HEK293T (cell line): ENCODE measurements at regions not wholly inside any gene's neighbourhood (a gene's known extent, or its start where the extent isn't known, plus 50 kb on each side); places are given as distances from the start of the nearest gene placed in this dataset.

ENCODE experiments used
- ARNT ChIP-seq: fragments of 450-650 bp; IDR thresholded peaks from 2 replicates; pipeline ENCODE4 v1.6.1; 2017; ENCODE audit warnings: mild to moderate bottlenecking
- BHLHE40 ChIP-seq: fragments of 450-650 bp; IDR thresholded peaks from 2 replicates; pipeline ENCODE4 v1.6.1; 2016; ENCODE audit warnings: mild to moderate bottlenecking, moderate library complexity, borderline replicate concordance
- FOXK2 ChIP-seq: fragments of 450-650 bp; IDR thresholded peaks from 2 replicates; pipeline ENCODE4 v1.6.1; 2016; ENCODE audit warnings: mild to moderate bottlenecking
- FOXM1 ChIP-seq: fragments of 450-650 bp; IDR thresholded peaks from 2 replicates; pipeline ENCODE4 v1.6.1; 2017; ENCODE audit warnings: mild to moderate bottlenecking, borderline replicate concordance
- HDGF ChIP-seq: fragments of 450-650 bp; IDR thresholded peaks from 2 replicates; pipeline ENCODE4 v1.6.1; 2017; ENCODE audit warnings: antibody characterized with exemption, borderline replicate concordance
- L3MBTL2 ChIP-seq: fragments of 450-650 bp; conservative IDR thresholded peaks from 2 replicates; pipeline ENCODE4 v1.6.1; 2016; ENCODE audit warnings: mild to moderate bottlenecking
- SP1 ChIP-seq: fragments of 450-650 bp; IDR thresholded peaks from 2 replicates; pipeline ENCODE4 v1.6.1; 2017
- ZNF384 ChIP-seq: fragments of 450-650 bp; IDR thresholded peaks from 2 replicates; pipeline ENCODE4 v1.6.1; 2016
- TF ChIP-seq, protein P1 (sequence below): fragments of 450-650 bp; IDR thresholded peaks from 2 replicates; pipeline ENCODE4 v1.6.1; 2016

GRCh38 chr4:56226579-56226978 is 160.7 kb downstream of the AASDH start:
- TF ChIP-seq FOXM1 (no peak), FOXK2 (no peak), BHLHE40 (no peak), ZNF384 (no peak), SP1 (no peak), L3MBTL2 (no peak), ARNT (no peak), HDGF (no peak)
- TF ChIP-seq, protein P1, sequence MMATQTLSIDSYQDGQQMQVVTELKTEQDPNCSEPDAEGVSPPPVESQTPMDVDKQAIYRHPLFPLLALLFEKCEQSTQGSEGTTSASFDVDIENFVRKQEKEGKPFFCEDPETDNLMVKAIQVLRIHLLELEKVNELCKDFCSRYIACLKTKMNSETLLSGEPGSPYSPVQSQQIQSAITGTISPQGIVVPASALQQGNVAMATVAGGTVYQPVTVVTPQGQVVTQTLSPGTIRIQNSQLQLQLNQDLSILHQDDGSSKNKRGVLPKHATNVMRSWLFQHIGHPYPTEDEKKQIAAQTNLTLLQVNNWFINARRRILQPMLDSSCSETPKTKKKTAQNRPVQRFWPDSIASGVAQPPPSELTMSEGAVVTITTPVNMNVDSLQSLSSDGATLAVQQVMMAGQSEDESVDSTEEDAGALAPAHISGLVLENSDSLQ = no peak
